Neural cell (in vitro differentiated cells): ENCODE measurements at regions not wholly inside any gene's neighbourhood (a gene's known extent, or its start where the extent isn't known, plus 50 kb on each side); places are given as distances from the start of the nearest gene placed in this dataset.

Experiments used
- H2AFZ ChIP-seq: fragments of 200-600, 300-800 bp; sonication (generic), shearing (Covaris generic); 2 replicates; pipeline ENCODE4 v1.6.0; 2014; ENCODE audit warnings: low read depth, mild to moderate bottlenecking, antibody characterized with exemption, low read length, moderate library complexity
- H3F3A ChIP-seq: fragments of 200-600 bp; shearing (Covaris generic); 2 replicates; pipeline ENCODE4 v1.6.1; 2016; ENCODE audit warnings: mild to moderate bottlenecking, moderate library complexity, mixed read lengths, antibody characterized with exemption, low read length; ENCODE audit not compliant: insufficient read depth, poor library complexity, severe bottlenecking
- H3K27ac ChIP-seq: fragments of 200-600, 300-800 bp; sonication (generic), shearing (Covaris generic); 2 replicates; pipeline ENCODE4 v1.5.1; 2014; ENCODE audit warnings: mild to moderate bottlenecking, low read length, moderate library complexity
- H3K27me3 ChIP-seq: fragments of 300-800, 200-600 bp; sonication (generic), shearing (Covaris generic); 2 replicates; pipeline ENCODE4 v1.6.0; 2014; ENCODE audit warnings: mild to moderate bottlenecking, low read depth, low read length, moderate library complexity; ENCODE audit not compliant: insufficient read depth
- H3K36me3 ChIP-seq: fragments of 300-800, 200-600 bp; sonication (generic), shearing (Covaris generic); 2 replicates; pipeline ENCODE4 v1.5.1; 2014; ENCODE audit warnings: mild to moderate bottlenecking, antibody characterized with exemption, low read length, moderate library complexity; ENCODE audit not compliant: insufficient read depth
- H3K4me2 ChIP-seq: fragments of 300-800, 200-600 bp; sonication (generic), shearing (Covaris generic); 2 replicates; pipeline ENCODE4 v1.6.0; 2014; ENCODE audit warnings: mild to moderate bottlenecking, low read length
- H3K4me3 ChIP-seq: fragments of 300-800, 200-600 bp; sonication (generic), shearing (Covaris generic); 2 replicates; pipeline ENCODE4 v1.5.1; 2014; ENCODE audit warnings: mild to moderate bottlenecking, low read length, moderate library complexity
- H3K79me2 ChIP-seq: fragments of 200-600 bp; shearing (Covaris generic); replicated peaks from 2 replicates; pipeline ENCODE4 v1.6.0; 2014; ENCODE audit warnings: mild to moderate bottlenecking, low read length, moderate library complexity; ENCODE audit not compliant: insufficient read depth
- H3K9ac ChIP-seq: fragments of 300-800, 200-600 bp; sonication (generic), shearing (Covaris generic); 2 replicates; pipeline ENCODE4 v1.6.1; 2016; ENCODE audit warnings: mild to moderate bottlenecking, low read length, mixed read lengths
- H3K9me2 ChIP-seq: fragments of 200-600 bp; shearing (Covaris generic); 2 replicates; pipeline ENCODE4 v1.6.1; 2016; ENCODE audit warnings: mild to moderate bottlenecking, low read length, mixed read lengths; ENCODE audit not compliant: insufficient read depth
- H3K9me3 ChIP-seq: fragments of 200-600, 300-800 bp; sonication (generic), shearing (Covaris generic); 2 replicates; pipeline ENCODE4 v1.6.1; 2016; ENCODE audit warnings: mild to moderate bottlenecking, mixed run types, low read length, moderate library complexity, mixed read lengths
- H4K20me1 ChIP-seq: fragments of 200-600 bp; shearing (Covaris generic); 2 replicates; pipeline ENCODE4 v1.6.1; 2016; ENCODE audit warnings: mild to moderate bottlenecking, mixed run types; ENCODE audit not compliant: insufficient read depth
- CTCF ChIP-seq: fragments of 450-650 bp; IDR thresholded peaks from 2 replicates; pipeline ENCODE4 v1.5.1; 2014; ENCODE audit warnings: antibody characterized with exemption, mild to moderate bottlenecking, moderate library complexity; ENCODE audit not compliant: poor library complexity, severe bottlenecking
- EP300 ChIP-seq: fragments of 450-650 bp; conservative IDR thresholded peaks from 2 replicates; pipeline ENCODE4 v1.6.1; 2014; ENCODE audit warnings: antibody characterized with exemption, mild to moderate bottlenecking, moderate library complexity; ENCODE audit not compliant: poor library complexity, severe bottlenecking
- EZH2 ChIP-seq: fragments of 200-600, 300-800 bp; shearing (Covaris generic), sonication (generic); IDR thresholded peaks from 2 replicates; pipeline ENCODE4 v1.6.1; 2014; ENCODE audit warnings: antibody characterized with exemption, low read length, borderline replicate concordance, mild to moderate bottlenecking; ENCODE audit not compliant: insufficient read depth, poor library complexity, severe bottlenecking
- MXI1 ChIP-seq: fragments of 450-650 bp; conservative IDR thresholded peaks from 2 replicates; pipeline ENCODE4 v1.6.1; 2014; ENCODE audit warnings: antibody characterized with exemption, mild to moderate bottlenecking; ENCODE audit not compliant: poor library complexity, severe bottlenecking
- POLR2AphosphoS5 ChIP-seq: IDR thresholded peaks from 2 replicates; pipeline ENCODE4 v1.6.1; 2012
- RAD21 ChIP-seq: fragments of 450-650 bp; conservative IDR thresholded peaks from 2 replicates; pipeline ENCODE4 v1.6.1; 2014; ENCODE audit warnings: antibody characterized with exemption, mild to moderate bottlenecking, moderate library complexity
- REST ChIP-seq: IDR thresholded peaks from 2 replicates; pipeline ENCODE4 v1.6.1; 2012; ENCODE audit warnings: borderline replicate concordance
- SMC3 ChIP-seq: fragments of 450-650 bp; conservative IDR thresholded peaks from 2 replicates; pipeline ENCODE4 v1.6.1; 2014; ENCODE audit warnings: antibody characterized with exemption, mild to moderate bottlenecking, moderate library complexity; ENCODE audit not compliant: poor library complexity
- TAF1 ChIP-seq: IDR thresholded peaks from 2 replicates; pipeline ENCODE4 v1.6.1; 2012; ENCODE audit warnings: low read depth

GRCh38 chr4:66357316-66357715 is 687.0 kb upstream of the EPHA5 start:
- H4K20me1 ChIP-seq, result no peaks in the 10 kb centered on the region
- TF ChIP-seq EZH2 (no peak), POLR2AphosphoS5 (no peak), MXI1 (no peak), CTCF (no peak), EP300 (no peak), TAF1 (no peak), SMC3 (no peak), RAD21 (no peak), REST (no peak)
- no peaks in the 10 kb centered on the region for H3F3A ChIP-seq
- no peak overlapping the region for H3K4me2 ChIP-seq
- H3K9me3 ChIP-seq, result no peaks in the 10 kb centered on the region
- no peaks in the 10 kb centered on the region for H3K79me2 ChIP-seq
- H3K36me3 ChIP-seq, result no peaks in the 10 kb centered on the region
- H3K27ac ChIP-seq, result no peak overlapping the region
- no peaks in the 10 kb centered on the region for H3K27me3 ChIP-seq
- no peak overlapping the region for H3K4me3 ChIP-seq
- no peaks in the 10 kb centered on the region for H3K9me2 ChIP-seq
- no peak overlapping the region for H2AFZ ChIP-seq
- H3K9ac ChIP-seq, result no peak overlapping the region

- TF ChIP-seq SMC3 (no peak), EP300 (no peak), MXI1 (no peak), POLR2AphosphoS5 (no peak), EZH2 (no peak), REST (no peak), CTCF (no peak), TAF1 (no peak), RAD21 (no peak)
- no peaks in the 10 kb centered on the region for H3K36me3 ChIP-seq
- H3K9me3 ChIP-seq, result no peaks in the 10 kb centered on the region
- no peaks in the 10 kb centered on the region for H3K27me3 ChIP-seq
- H3K4me2 ChIP-seq, result no peak overlapping the region
- H3K9me2 ChIP-seq, result no peaks in the 10 kb centered on the region
- H2AFZ ChIP-seq, result no peak overlapping the region
- no peaks in the 10 kb centered on the region for H3K79me2 ChIP-seq
- H3K4me3 ChIP-seq, result no peak overlapping the region
- H4K20me1 ChIP-seq, result no peaks in the 10 kb centered on the region
- no peak overlapping the region for H3K27ac ChIP-seq
- no peaks in the 10 kb centered on the region for H3F3A ChIP-seq
- no peak overlapping the region for H3K9ac ChIP-seq
Measured at GRCh38 chr4:66355328-66355727, 685.0 kb upstream of the EPHA5 start.
